Activated CD8-positive, alpha-beta memory T cell treated with anti-CD3 and anti-CD28 coated beads, Interleukin-2, amount 50 U/mL, for 1 hour (primary cell): ENCODE measurements at regions not wholly inside any gene's neighbourhood (a gene's known extent, or its start where the extent isn't known, plus 50 kb on each side); places are given as distances from the start of the nearest gene placed in this dataset.

ENCODE experiments used
- DNase-seq: peaks from one replicate; pipeline ENCODE4 v3.0.0-alpha.2; 2020; ENCODE audit errors: extremely low read depth

- DNase-seq, result no peak
Observed at GRCh38 chr7:106419455-106420182, 134.8 kb upstream of the NAMPT start.

GRCh38 chr7:106418526-106418925 lies 133.7 kb upstream of the NAMPT start:
- DNase-seq, result no peak

GRCh38 chr7:106418094-106418493 lies 133.3 kb upstream of the NAMPT start:
- DNase-seq, result no peak

- no peak for DNase-seq
Observed at GRCh38 chr7:106417273-106417902, 132.6 kb upstream of the NAMPT start.

- DNase-seq, result no peak
Observed at GRCh38 chr7:106416430-106416829, 131.6 kb upstream of the NAMPT start.

- DNase-seq, result no peak
Observed at GRCh38 chr7:106415433-106415832, 130.7 kb upstream of the NAMPT start.

GRCh38 chr7:106413446-106413845 lies 128.7 kb upstream of the NAMPT start:
- DNase-seq, result no peak

- no peak for DNase-seq
Observed at GRCh38 chr7:106405697-106406141, 120.9 kb upstream of the NAMPT start.

- DNase-seq, result no peak
Observed at GRCh38 chr7:106402898-106403297, 118.1 kb upstream of the NAMPT start.

GRCh38 chr7:106400923-106401322 lies 116.1 kb upstream of the NAMPT start:
- no peak for DNase-seq

- no peak for DNase-seq
Observed at GRCh38 chr7:106398786-106399185, 114.0 kb upstream of the NAMPT start.

GRCh38 chr7:106397994-106398393 lies 113.2 kb upstream of the NAMPT start:
- DNase-seq, result no peak

- no peak for DNase-seq
Observed at GRCh38 chr7:106394526-106394925, 109.7 kb upstream of the NAMPT start.

- DNase-seq, result no peak
Observed at GRCh38 chr7:106393564-106394251, 108.9 kb upstream of the NAMPT start.

GRCh38 chr7:106392590-106392989 lies 107.8 kb upstream of the NAMPT start:
- no peak for DNase-seq

- DNase-seq, result no peak
Observed at GRCh38 chr7:106392144-106392543, 107.4 kb upstream of the NAMPT start.

- DNase-seq, result no peak
Observed at GRCh38 chr7:106386958-106387357, 102.2 kb upstream of the NAMPT start.

- DNase-seq, result no peak
Observed at GRCh38 chr7:106384373-106384772, 99.6 kb upstream of the NAMPT start.

GRCh38 chr7:106382929-106383328 lies 98.1 kb upstream of the NAMPT start:
- no peak for DNase-seq

GRCh38 chr7:106382129-106382528 lies 97.3 kb upstream of the NAMPT start:
- DNase-seq, result no peak

- no peak for DNase-seq
Observed at GRCh38 chr7:106381252-106381651, 96.5 kb upstream of the NAMPT start.

- DNase-seq, result no peak
Observed at GRCh38 chr7:106377847-106378361, 93.1 kb upstream of the NAMPT start.
